ENCODE measurements at regions not wholly inside any gene's neighbourhood (a gene's known extent, or its start where the extent isn't known, plus 50 kb on each side); places are given as distances from the start of the nearest gene placed in this dataset.

GRCh38 chr6:163991321-163991720, 576.8 kb downstream of the QKI start:
- no peak overlapping the region for H3K27ac Mint-ChIP-seq
- DNase-seq: no peak
- no peaks in the 10 kb centered on the region for H3K36me3 Mint-ChIP-seq
- no peaks in the 10 kb centered on the region for H3K4me1 Mint-ChIP-seq
- H3K9me3 Mint-ChIP-seq: no peaks in the 10 kb centered on the region
- H3K4me3 Mint-ChIP-seq: no peak overlapping the region
- peaks cover 7% of the 10 kb centered on the region for H3K27me3 Mint-ChIP-seq

DNA sequence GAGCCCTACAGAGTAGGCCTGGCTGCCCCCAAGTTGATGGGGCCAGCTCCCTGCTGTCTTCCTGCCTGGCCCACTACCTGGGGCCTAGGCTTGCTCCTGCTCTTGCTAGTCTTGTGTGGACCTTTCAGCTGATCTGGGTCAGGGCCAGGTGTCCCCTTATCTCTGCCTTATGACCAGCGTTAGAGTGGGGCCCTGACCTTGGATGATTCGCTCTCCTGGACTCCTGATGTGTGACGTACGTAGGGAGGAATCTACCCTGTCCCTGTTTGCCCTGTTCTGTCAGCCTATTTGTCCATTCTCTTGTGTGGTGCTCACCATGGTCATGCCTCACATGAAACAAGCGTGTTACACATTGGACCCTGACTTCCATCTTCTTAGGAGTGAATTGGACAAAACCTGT, 571.8 kb downstream of the QKI start:
- Mint-ChIP-seq H3K27ac (no peak overlapping the region), H3K4me3 (no peak overlapping the region), H3K27me3 (peaks cover 13% of the 10 kb centered on the region), H3K4me1 (peaks cover 9% of the 10 kb centered on the region), H3K9me3 (no peaks in the 10 kb centered on the region), H3K36me3 (no peaks in the 10 kb centered on the region)
- DNase-seq: no peak

GRCh38 chr6:163985710-163986109, 571.2 kb downstream of the QKI start:
- Mint-ChIP-seq H3K27me3 (peaks cover 13% of the 10 kb centered on the region), H3K36me3 (no peaks in the 10 kb centered on the region), H3K4me3 (no peak overlapping the region), H3K27ac (no peak overlapping the region), H3K4me1 (peaks cover 9% of the 10 kb centered on the region), H3K9me3 (no peaks in the 10 kb centered on the region)
- no peak for DNase-seq

DNA sequence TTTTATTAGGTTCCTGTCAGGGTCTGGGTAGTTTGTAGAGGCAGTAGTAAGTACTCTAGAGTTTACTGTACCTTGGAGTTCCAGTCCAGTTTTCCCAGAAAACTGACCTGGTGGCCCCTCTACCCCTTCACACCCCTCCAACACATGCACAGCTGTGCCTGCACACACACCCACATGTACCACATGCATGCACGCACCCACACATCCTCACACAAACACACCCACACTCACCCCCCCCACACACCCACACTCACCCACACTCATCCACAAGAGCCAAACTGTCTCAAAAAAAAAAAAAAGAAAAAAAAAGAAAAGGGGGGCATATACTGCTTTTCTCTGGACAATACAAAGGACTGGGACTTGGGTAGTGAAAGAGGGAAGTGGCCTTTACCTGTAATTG, 570.5 kb downstream of the QKI start:
- Mint-ChIP-seq H3K4me1 (peaks cover 9% of the 10 kb centered on the region), H3K9me3 (no peaks in the 10 kb centered on the region), H3K36me3 (no peaks in the 10 kb centered on the region), H3K27me3 (peaks cover 15% of the 10 kb centered on the region), H3K4me3 (no peak overlapping the region), H3K27ac (no peak overlapping the region)
- no peak for DNase-seq

DNA sequence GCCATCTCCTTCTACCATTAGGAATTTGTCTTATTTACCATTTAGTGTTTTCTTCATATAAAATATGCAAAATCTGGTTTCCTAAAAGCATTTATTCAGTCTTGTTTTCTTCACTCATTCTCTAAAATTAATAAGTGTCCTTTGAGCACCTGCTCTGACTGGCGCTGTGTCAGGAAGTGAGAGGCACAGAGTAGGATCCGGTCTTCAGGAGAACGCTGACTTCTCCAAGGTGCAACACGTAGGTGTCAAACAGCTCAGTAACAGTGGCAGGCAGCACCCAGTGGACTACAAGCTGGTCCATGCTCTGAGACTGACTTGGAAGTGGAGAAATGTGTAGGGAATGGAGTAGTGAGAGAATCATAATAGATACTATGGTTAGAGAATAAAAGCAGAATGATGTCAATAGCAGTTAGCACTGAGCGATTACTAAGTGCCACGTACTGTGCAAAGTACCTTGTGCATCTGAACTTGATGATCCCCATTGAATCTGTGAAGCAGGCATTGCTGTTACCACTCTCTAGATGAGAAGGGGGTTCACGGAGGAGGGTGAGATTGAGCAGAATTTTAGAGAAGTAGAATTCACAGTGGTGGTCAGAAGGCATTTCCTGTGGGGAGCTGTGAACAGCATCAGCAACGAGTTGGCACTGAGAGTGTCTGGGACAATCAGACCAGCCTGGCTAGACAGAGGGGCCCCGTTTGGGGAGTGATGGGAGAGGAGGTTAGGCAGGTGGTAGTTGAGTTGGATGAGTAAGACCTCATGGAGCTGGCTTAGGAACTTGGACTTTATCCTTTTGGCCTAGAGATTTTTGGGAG, 569.8 kb downstream of the QKI start:
- no peak overlapping the region for H3K4me3 Mint-ChIP-seq
- H3K9me3 Mint-ChIP-seq: no peaks in the 10 kb centered on the region
- no peak for DNase-seq
- no peak overlapping the region for H3K27ac Mint-ChIP-seq
- H3K4me1 Mint-ChIP-seq: peaks cover 9% of the 10 kb centered on the region
- H3K27me3 Mint-ChIP-seq: peaks cover 15% of the 10 kb centered on the region
- no peaks in the 10 kb centered on the region for H3K36me3 Mint-ChIP-seq

- Mint-ChIP-seq H3K27me3 (peaks cover 12% of the 10 kb centered on the region), H3K36me3 (no peaks in the 10 kb centered on the region), H3K9me3 (no peaks in the 10 kb centered on the region), H3K27ac (no peak overlapping the region), H3K4me3 (no peak overlapping the region), H3K4me1 (peaks cover 9% of the 10 kb centered on the region)
- DNase-seq: no peak
Measured at GRCh38 chr6:163983679-163984078, 569.2 kb downstream of the QKI start.

DNA sequence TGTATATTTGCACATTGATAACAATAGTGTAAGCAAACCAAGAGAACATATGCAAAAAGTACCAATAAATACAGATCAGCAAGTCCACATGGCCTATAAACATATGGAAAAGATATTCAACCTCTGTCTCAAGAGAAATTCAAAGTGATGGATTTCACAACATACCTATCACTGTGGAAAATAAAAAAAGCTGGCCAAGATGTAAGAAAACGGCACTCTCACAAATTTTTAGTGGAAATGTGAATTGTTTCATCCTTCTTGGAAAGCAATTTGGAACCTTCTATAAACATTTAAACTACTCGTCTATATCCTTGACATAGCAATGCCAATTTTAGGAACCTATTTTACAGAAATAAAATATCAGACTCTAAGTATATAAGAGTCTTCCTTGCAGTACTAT, 559.8 kb downstream of the QKI start:
- Mint-ChIP-seq H3K4me1 (no peaks in the 10 kb centered on the region), H3K27me3 (peaks cover 4% of the 10 kb centered on the region), H3K4me3 (no peak overlapping the region), H3K9me3 (no peaks in the 10 kb centered on the region), H3K27ac (no peak overlapping the region), H3K36me3 (no peaks in the 10 kb centered on the region)
- DNase-seq: no peak

DNA sequence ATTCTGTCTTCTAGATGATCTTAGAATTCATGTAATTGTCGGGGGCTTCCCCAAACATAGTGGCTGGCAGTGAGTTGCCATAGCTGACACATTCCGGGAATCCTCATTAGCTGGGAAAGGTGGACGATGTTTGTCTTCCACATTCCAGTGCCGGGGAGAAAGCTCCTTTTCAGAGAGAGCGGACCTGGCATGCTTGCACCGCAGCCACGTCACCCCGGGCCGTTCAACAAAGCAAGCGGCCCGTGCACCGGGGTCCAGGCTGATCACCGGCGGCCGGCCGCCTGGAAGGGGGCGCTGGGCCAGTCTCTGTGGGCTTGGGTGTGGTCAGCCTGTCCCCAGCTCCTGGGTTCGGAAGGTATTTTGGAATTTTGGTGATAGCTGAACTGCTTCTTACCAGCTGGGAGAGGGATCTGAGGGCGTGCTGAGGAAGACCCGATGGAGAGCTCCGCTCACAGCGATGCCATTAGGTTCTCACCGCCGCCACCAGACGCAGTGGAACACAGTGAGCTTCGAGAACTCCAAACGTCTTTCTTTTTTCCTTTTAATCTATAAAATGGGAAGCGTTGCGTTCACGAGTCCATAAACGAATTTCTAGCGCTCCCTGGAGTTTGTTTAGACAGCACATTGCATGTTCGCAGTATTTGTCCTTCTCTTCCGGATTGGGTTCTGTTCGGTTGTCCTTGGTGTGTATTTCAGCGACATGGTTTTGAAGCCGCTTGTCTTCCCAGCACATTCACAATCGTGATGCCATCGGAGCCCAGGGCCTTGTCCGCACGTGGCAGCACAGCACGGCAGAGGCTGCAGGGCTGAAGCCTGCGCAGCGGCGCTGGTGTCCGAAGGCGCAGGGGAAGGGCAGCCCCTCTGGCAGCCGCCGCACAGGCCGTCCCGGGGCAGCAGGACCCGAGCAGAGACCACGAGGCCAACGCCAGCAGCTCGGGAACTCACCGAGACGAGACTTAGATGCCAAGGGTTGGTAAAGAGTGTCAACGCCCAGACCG, 557.6 kb downstream of the QKI start:
- no peak overlapping the region for H3K27ac Mint-ChIP-seq
- H3K4me3 Mint-ChIP-seq: no peak overlapping the region
- H3K4me1 Mint-ChIP-seq: no peaks in the 10 kb centered on the region

DNA sequence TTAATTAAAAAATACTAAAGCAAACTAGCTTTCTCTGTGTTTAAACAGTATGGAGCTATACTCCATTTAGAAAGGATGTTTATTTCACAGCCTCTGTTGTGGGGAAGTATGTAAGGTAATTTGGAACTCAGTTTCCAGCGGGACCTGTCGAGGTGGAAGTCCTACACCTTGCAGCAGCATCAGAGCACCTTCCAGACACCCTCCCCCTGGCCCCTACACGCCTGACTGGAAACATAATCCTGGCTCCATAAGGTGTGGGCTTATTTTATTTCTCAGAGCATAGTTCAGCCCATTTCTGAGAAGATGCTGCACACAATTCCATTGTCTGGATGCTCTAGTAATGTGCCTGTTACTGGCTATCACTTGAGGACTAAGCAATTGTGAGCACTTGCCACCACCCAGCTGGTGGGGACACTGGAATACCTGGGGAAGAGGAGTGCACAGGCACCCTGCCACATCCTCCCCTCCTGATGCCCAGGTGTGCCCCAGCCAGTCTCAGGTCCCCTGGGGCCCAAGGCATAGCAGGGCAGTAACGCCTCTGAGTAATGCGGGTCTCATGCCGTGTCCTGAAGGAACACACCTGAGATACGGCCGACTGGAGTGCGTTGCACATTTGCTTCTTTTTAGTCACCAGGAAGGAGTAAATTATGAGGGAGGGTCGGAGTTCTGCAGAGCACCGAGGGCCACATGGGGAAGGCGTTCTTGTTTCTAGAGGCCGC, 556.5 kb downstream of the QKI start:
- Mint-ChIP-seq H3K27ac (no peak overlapping the region), H3K36me3 (no peaks in the 10 kb centered on the region), H3K4me3 (no peak overlapping the region), H3K4me1 (no peaks in the 10 kb centered on the region), H3K27me3 (peaks cover 8% of the 10 kb centered on the region), H3K9me3 (no peaks in the 10 kb centered on the region)
- no peak for DNase-seq

More for the DNA sequence above, 557.6 kb downstream of the QKI start:
- Mint-ChIP-seq H3K9me3 (no peaks in the 10 kb centered on the region), H3K27me3 (peaks cover 8% of the 10 kb centered on the region), H3K36me3 (no peaks in the 10 kb centered on the region)
- no peak for DNase-seq

GRCh38 chr6:163965426-163966348, 551.2 kb downstream of the QKI start:
- Mint-ChIP-seq H3K27me3 (peaks cover 8% of the 10 kb centered on the region), H3K4me3 (no peak overlapping the region), H3K9me3 (no peaks in the 10 kb centered on the region), H3K27ac (no peak overlapping the region), H3K4me1 (no peaks in the 10 kb centered on the region), H3K36me3 (no peaks in the 10 kb centered on the region)
- DNase-seq: no peak

- H3K36me3 Mint-ChIP-seq: no peaks in the 10 kb centered on the region
- H3K9me3 Mint-ChIP-seq: no peaks in the 10 kb centered on the region
- H3K27ac Mint-ChIP-seq: no peak overlapping the region
- peaks cover 7% of the 10 kb centered on the region for H3K27me3 Mint-ChIP-seq
- no peak overlapping the region for H3K4me3 Mint-ChIP-seq
- DNase-seq: no peak
- no peaks in the 10 kb centered on the region for H3K4me1 Mint-ChIP-seq
Measured at GRCh38 chr6:163964789-163965188, 550.3 kb downstream of the QKI start.

DNA sequence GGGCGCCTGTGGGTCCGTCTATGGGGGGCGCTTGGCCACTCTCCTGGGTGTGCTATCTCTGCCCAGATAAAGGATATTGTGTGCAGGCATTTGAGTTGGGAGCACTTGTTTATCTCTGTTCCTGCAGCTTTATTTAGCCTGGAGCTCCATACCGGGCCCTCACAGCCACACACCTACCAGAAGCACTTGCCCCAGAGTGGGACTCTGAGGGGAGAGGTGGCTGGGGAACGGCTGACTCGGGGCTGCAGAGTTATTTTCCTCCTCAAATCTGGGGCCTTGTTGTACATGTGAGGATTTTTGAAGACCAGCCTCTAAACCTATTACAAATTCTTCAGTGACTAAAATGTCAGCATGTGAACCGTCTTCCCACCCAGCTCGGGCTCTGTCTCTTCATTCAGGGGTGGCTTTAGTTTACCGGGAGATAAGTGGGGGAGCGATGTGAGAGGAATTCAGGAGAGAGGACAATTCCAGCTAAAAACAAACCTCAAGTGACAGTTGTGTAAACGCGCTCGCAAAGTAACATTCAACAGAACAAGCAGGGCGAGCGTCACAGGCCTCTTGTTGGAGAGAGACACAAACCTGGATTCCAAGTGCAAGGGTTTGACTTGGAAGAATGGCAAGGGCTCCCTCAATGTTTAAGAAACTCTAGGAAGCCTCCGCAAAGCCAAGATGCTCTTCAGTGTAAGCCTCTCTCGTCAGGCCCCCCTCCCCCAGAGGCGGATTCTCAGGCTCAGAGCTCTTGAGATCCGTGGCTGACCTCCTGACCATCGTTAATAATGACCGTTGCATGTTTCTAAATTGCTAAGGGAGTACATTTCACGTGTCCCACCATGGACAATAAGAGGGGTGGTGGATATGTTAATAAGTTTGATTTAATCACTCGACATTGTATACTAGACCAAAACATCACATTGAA, 548.9 kb downstream of the QKI start:
- H3K4me1 Mint-ChIP-seq: no peaks in the 10 kb centered on the region
- no peak overlapping the region for H3K27ac Mint-ChIP-seq
- no peaks in the 10 kb centered on the region for H3K36me3 Mint-ChIP-seq

GRCh38 chr6:163962627-163963117, 548.2 kb downstream of the QKI start:
- Mint-ChIP-seq H3K36me3 (no peaks in the 10 kb centered on the region), H3K9me3 (no peaks in the 10 kb centered on the region), H3K4me3 (no peak overlapping the region), H3K27me3 (no peaks in the 10 kb centered on the region), H3K27ac (no peak overlapping the region), H3K4me1 (no peaks in the 10 kb centered on the region)
- DNase-seq: no peak

More for the DNA sequence above, 548.9 kb downstream of the QKI start:
- Mint-ChIP-seq H3K9me3 (no peaks in the 10 kb centered on the region), H3K27me3 (peaks cover 3% of the 10 kb centered on the region), H3K4me3 (no peak overlapping the region)
- DNase-seq: no peak

Data from activated naive CD8-positive, alpha-beta T cell treated with anti-CD3 and anti-CD28 coated beads for 36 hours (primary cell).